ENCODE measurements at regions not wholly inside any gene's neighbourhood (a gene's known extent, or its start where the extent isn't known, plus 50 kb on each side); places are given as distances from the start of the nearest gene placed in this dataset.

- no peak for TF ChIP-seq CTCF (conservative IDR thresholded peaks at IDR 0.05; ENCODE audit: low read depth in 2 of 2)
- no peak for TF ChIP-seq NANOG (IDR thresholded peaks at IDR 0.05; ENCODE audit: borderline replicate concordance)
- no peak for TF ChIP-seq REST (IDR thresholded peaks at IDR 0.05; ENCODE audit: unreplicated experiment)
Measured at GRCh38 chr10:111962951-111963350, 220.6 kb downstream of the GPAM start (continued).

- no peaks in the 10 kb centered on the region for H3K27me3 Mint-ChIP-seq (ENCODE audit: insufficient read depth, low read depth, poor library complexity)
- Histone ChIP-seq H3K36me3 (ENCODE audit: insufficient read depth) (no peaks in the 10 kb centered on the region), H3K4me3 (no peak overlapping the region), H3K27me3 (ENCODE audit: insufficient read depth) (no peaks in the 10 kb centered on the region), H3F3A (replicated peaks; ENCODE audit: low read depth) (no peaks in the 10 kb centered on the region), H3K9me2 (ENCODE audit: insufficient read depth) (peaks cover 17% of the 10 kb centered on the region; the same call in 1 of the 2 replicates), H3K4me1 (ENCODE audit: insufficient read depth) (no peaks in the 10 kb centered on the region), H2AFZ (no peak overlapping the region), H3K27ac (ENCODE audit: low read depth) (no peak overlapping the region), H3K4me2 (no peak overlapping the region), H3K79me2 (replicated peaks; ENCODE audit: insufficient read depth) (no peaks in the 10 kb centered on the region), H4K20me1 (replicated peaks; ENCODE audit: insufficient read depth) (no peaks in the 10 kb centered on the region)
- peaks cover 6% of the 10 kb centered on the region; the same call in 2 of the 3 replicates for H3K9me3 Mint-ChIP-seq
- no peak overlapping the region for H3K27ac Mint-ChIP-seq
- DNase-seq (ENCODE audit: low spot score) (no peak), ATAC-seq (no peak)
- H3K4me1 Mint-ChIP-seq: no peaks in the 10 kb centered on the region
- no peaks in the 10 kb centered on the region for H3K36me3 Mint-ChIP-seq (ENCODE audit: low read depth)
- no peak overlapping the region for H3K4me3 Mint-ChIP-seq
- TF ChIP-seq ETS1 (IDR thresholded peaks at IDR 0.05) (no peak), CTCF (conservative IDR thresholded peaks at IDR 0.05; ENCODE audit: low read depth in 2 of 2) (no peak), ZNF114 (CRISPR knock-in tag; IDR thresholded peaks at IDR 0.05) (no peak), JUNB (IDR thresholded peaks at IDR 0.05; ENCODE audit: unreplicated experiment) (no peak), REST (IDR thresholded peaks at IDR 0.05; ENCODE audit: unreplicated experiment) (no peak), EZH2 (IDR thresholded peaks at IDR 0.05; ENCODE audit: low read depth, unreplicated experiment) (no peak)
Measured at GRCh38 chr10:111967116-111967515, 216.4 kb downstream of the GPAM start.
